Skin epidermis (tissue), 12 donors: ENCODE measurements at regions not wholly inside any gene's neighbourhood (a gene's known extent, or its start where the extent isn't known, plus 50 kb on each side); places are given as distances from the start of the nearest gene placed in this dataset.
A peak's percentile ranks its signal among the peaks of the same experiment; 100 is the strongest.
"Not testable (repeated sequence)": the region's sequence is repeated elsewhere in the genome, so short reads cannot be mapped to it uniquely, and the experiment has no call there.

Experiments used
- H3K27ac ChIP-seq, 21 experiments: fragments of 200-600 bp; sonication (generic) in 11 of 21; one replicate each; pipeline ENCODE4 v1.5.0; 2020; ENCODE audit warnings: mild to moderate bottlenecking in 3 of 21, inconsistent platforms in 2 of 21, moderate library complexity in 2 of 21
- H3K4me3 ChIP-seq, 7 experiments: fragments of 200-600 bp; sonication (generic) in 2 of 7; one replicate each; pipeline ENCODE4 v1.5.0; 2020; ENCODE audit warnings: inconsistent platforms in 2 of 7, mild to moderate bottlenecking in 2 of 7, moderate library complexity in 1 of 7

- Histone ChIP-seq H3K27ac (no peak overlapping the region), H3K4me3 (no peak overlapping the region)
Measured at GRCh38 chr4:116362583-116362982, 722.8 kb downstream of the TRAM1L1 start.

- Histone ChIP-seq H3K27ac (peak overlapping the region in 1 of 21 experiments; percentile 43), H3K4me3 (no peak overlapping the region)
Measured at GRCh38 chr4:116361790-116362189, 723.6 kb downstream of the TRAM1L1 start.

GRCh38 chr4:116358633-116359222, 726.6 kb downstream of the TRAM1L1 start:
- Histone ChIP-seq H3K4me3 (no peak overlapping the region), H3K27ac (no peak overlapping the region)

GRCh38 chr4:116357758-116358157, 727.6 kb downstream of the TRAM1L1 start:
- H3K4me3 ChIP-seq, result no peak overlapping the region
- no peak overlapping the region for H3K27ac ChIP-seq

GRCh38 chr4:116346750-116347149, 738.6 kb downstream of the TRAM1L1 start:
- Histone ChIP-seq H3K27ac (no peak overlapping the region), H3K4me3 (no peak overlapping the region)

- H3K27ac ChIP-seq, result no peak overlapping the region
- no peak overlapping the region for H3K4me3 ChIP-seq
Measured at GRCh38 chr4:116343809-116344208, 741.6 kb downstream of the TRAM1L1 start.

- Histone ChIP-seq H3K27ac (no peak overlapping the region), H3K4me3 (no peak overlapping the region)
Measured at GRCh38 chr4:116342143-116342542, 743.2 kb downstream of the TRAM1L1 start.

- Histone ChIP-seq H3K4me3 (no peak overlapping the region), H3K27ac (no peak overlapping the region)
Measured at GRCh38 chr4:116332508-116332907, 752.9 kb downstream of the TRAM1L1 start.

- H3K4me3 ChIP-seq, result no peak overlapping the region
- no peak overlapping the region for H3K27ac ChIP-seq
Measured at GRCh38 chr4:116328261-116328860, 757.0 kb downstream of the TRAM1L1 start.

GRCh38 chr4:116323606-116324005, 761.8 kb downstream of the TRAM1L1 start:
- no peak overlapping the region for H3K4me3 ChIP-seq
- H3K27ac ChIP-seq, result no peak overlapping the region

GRCh38 chr4:116321471-116321870, 763.9 kb downstream of the TRAM1L1 start:
- H3K4me3 ChIP-seq, result no peak overlapping the region
- no peak overlapping the region for H3K27ac ChIP-seq

- no peak overlapping the region for H3K4me3 ChIP-seq
- no peak overlapping the region for H3K27ac ChIP-seq
Measured at GRCh38 chr4:116320859-116321258, 764.5 kb downstream of the TRAM1L1 start.

GRCh38 chr4:116303736-116304188, 781.6 kb downstream of the TRAM1L1 start:
- H3K4me3 ChIP-seq, result no peak overlapping the region
- no peak overlapping the region for H3K27ac ChIP-seq

GRCh38 chr4:116302990-116303735, 782.2 kb downstream of the TRAM1L1 start:
- H3K4me3 ChIP-seq, result no peak overlapping the region
- no peak overlapping the region for H3K27ac ChIP-seq

GRCh38 chr4:116275006-116275405, 810.4 kb downstream of the TRAM1L1 start:
- no peak overlapping the region for H3K27ac ChIP-seq
- no peak overlapping the region for H3K4me3 ChIP-seq

- Histone ChIP-seq H3K4me3 (no peak overlapping the region), H3K27ac (no peak overlapping the region)
Measured at GRCh38 chr4:116272336-116272735, 813.0 kb downstream of the TRAM1L1 start.

- H3K27ac ChIP-seq, H3K4me3 ChIP-seq: not testable (repeated sequence)
Measured at GRCh38 chr4:116260931-116261330, 824.4 kb downstream of the TRAM1L1 start.

- Histone ChIP-seq H3K4me3 (no peak overlapping the region), H3K27ac (no peak overlapping the region)
Measured at GRCh38 chr4:116244771-116245170, 840.6 kb downstream of the TRAM1L1 start.

- Histone ChIP-seq H3K4me3 (no peak overlapping the region), H3K27ac (no peak overlapping the region)
Measured at GRCh38 chr4:116243431-116243830, 841.9 kb downstream of the TRAM1L1 start.

- no peak overlapping the region for H3K4me3 ChIP-seq
- no peak overlapping the region for H3K27ac ChIP-seq
Measured at GRCh38 chr4:116233971-116234370, 851.4 kb downstream of the TRAM1L1 start.

- H3K4me3 ChIP-seq, H3K27ac ChIP-seq: not testable (repeated sequence)
Measured at GRCh38 chr4:116231999-116232398, 853.4 kb downstream of the TRAM1L1 start.
